ENCODE measurements at regions not wholly inside any gene's neighbourhood (a gene's known extent, or its start where the extent isn't known, plus 50 kb on each side); places are given as distances from the start of the nearest gene placed in this dataset.

DNA sequence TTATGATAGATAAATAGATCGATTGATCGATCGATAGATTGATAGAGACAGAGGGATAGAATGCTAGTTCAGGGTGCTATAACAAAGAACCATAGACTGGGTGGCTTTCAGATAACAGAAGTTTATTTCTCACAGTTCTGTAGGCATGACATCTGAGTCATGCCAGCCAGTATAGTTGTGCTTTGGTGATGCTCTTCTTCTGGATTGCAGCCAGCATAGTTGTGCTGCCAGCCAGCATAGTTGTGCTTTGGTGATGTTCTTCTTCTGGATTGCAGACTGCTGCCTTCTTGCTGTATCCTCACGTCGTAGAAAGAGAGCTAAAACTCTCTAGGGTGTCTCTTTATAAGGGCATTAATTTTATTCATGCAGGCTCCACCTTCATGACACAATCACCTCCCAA lies 860.8 kb downstream of the BRINP3 start:
- TF ChIP-seq EZH2 (IDR thresholded peaks at IDR 0.05; ENCODE audit: borderline replicate concordance, insufficient read depth, low read length, poor library complexity, severe bottlenecking) (no peak), SMC3 (conservative IDR thresholded peaks at IDR 0.05; ENCODE audit: poor library complexity) (no peak), MXI1 (conservative IDR thresholded peaks at IDR 0.05; ENCODE audit: poor library complexity, severe bottlenecking) (no peak), RAD21 (conservative IDR thresholded peaks at IDR 0.05) (no peak), POLR2AphosphoS5 (IDR thresholded peaks at IDR 0.05) (no peak)
- TF ChIP-seq, protein P1, sequence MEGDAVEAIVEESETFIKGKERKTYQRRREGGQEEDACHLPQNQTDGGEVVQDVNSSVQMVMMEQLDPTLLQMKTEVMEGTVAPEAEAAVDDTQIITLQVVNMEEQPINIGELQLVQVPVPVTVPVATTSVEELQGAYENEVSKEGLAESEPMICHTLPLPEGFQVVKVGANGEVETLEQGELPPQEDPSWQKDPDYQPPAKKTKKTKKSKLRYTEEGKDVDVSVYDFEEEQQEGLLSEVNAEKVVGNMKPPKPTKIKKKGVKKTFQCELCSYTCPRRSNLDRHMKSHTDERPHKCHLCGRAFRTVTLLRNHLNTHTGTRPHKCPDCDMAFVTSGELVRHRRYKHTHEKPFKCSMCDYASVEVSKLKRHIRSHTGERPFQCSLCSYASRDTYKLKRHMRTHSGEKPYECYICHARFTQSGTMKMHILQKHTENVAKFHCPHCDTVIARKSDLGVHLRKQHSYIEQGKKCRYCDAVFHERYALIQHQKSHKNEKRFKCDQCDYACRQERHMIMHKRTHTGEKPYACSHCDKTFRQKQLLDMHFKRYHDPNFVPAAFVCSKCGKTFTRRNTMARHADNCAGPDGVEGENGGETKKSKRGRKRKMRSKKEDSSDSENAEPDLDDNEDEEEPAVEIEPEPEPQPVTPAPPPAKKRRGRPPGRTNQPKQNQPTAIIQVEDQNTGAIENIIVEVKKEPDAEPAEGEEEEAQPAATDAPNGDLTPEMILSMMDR (IDR thresholded peaks at IDR 0.05; ENCODE audit: poor library complexity, severe bottlenecking): no peak
- TF ChIP-seq, protein P2, sequence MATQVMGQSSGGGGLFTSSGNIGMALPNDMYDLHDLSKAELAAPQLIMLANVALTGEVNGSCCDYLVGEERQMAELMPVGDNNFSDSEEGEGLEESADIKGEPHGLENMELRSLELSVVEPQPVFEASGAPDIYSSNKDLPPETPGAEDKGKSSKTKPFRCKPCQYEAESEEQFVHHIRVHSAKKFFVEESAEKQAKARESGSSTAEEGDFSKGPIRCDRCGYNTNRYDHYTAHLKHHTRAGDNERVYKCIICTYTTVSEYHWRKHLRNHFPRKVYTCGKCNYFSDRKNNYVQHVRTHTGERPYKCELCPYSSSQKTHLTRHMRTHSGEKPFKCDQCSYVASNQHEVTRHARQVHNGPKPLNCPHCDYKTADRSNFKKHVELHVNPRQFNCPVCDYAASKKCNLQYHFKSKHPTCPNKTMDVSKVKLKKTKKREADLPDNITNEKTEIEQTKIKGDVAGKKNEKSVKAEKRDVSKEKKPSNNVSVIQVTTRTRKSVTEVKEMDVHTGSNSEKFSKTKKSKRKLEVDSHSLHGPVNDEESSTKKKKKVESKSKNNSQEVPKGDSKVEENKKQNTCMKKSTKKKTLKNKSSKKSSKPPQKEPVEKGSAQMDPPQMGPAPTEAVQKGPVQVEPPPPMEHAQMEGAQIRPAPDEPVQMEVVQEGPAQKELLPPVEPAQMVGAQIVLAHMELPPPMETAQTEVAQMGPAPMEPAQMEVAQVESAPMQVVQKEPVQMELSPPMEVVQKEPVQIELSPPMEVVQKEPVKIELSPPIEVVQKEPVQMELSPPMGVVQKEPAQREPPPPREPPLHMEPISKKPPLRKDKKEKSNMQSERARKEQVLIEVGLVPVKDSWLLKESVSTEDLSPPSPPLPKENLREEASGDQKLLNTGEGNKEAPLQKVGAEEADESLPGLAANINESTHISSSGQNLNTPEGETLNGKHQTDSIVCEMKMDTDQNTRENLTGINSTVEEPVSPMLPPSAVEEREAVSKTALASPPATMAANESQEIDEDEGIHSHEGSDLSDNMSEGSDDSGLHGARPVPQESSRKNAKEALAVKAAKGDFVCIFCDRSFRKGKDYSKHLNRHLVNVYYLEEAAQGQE (IDR thresholded peaks at IDR 0.05; ENCODE audit: borderline replicate concordance): no peak
